Kidney epithelial cell (primary cell): ENCODE measurements at regions not wholly inside any gene's neighbourhood (a gene's known extent, or its start where the extent isn't known, plus 50 kb on each side); places are given as distances from the start of the nearest gene placed in this dataset.

Experiments used
- DNase-seq: peaks from one replicate; pipeline ENCODE4 v3.0.0-alpha.2; 2010; ENCODE audit warnings: low read depth
- H3K27me3 ChIP-seq: 2 replicates; pipeline ENCODE4 v1.6.0; 2011; ENCODE audit warnings: low read length; ENCODE audit not compliant: control insufficient read depth, insufficient read depth
- H3K36me3 ChIP-seq: 2 replicates; pipeline ENCODE4 v1.5.1; 2011; ENCODE audit warnings: low read length; ENCODE audit not compliant: control insufficient read depth, insufficient read depth
- H3K4me3 ChIP-seq: 2 replicates; pipeline ENCODE4 v1.5.1; 2011; ENCODE audit warnings: low read depth, mild to moderate bottlenecking, control low read depth, low read length
- TF ChIP-seq, protein P1 (sequence below): IDR thresholded peaks from 2 replicates; pipeline ENCODE4 v1.5.1; 2011; ENCODE audit warnings: mild to moderate bottlenecking, moderate library complexity, low read length, control low read depth, inconsistent platforms; ENCODE audit not compliant: insufficient read depth, poor library complexity, severe bottlenecking

DNA sequence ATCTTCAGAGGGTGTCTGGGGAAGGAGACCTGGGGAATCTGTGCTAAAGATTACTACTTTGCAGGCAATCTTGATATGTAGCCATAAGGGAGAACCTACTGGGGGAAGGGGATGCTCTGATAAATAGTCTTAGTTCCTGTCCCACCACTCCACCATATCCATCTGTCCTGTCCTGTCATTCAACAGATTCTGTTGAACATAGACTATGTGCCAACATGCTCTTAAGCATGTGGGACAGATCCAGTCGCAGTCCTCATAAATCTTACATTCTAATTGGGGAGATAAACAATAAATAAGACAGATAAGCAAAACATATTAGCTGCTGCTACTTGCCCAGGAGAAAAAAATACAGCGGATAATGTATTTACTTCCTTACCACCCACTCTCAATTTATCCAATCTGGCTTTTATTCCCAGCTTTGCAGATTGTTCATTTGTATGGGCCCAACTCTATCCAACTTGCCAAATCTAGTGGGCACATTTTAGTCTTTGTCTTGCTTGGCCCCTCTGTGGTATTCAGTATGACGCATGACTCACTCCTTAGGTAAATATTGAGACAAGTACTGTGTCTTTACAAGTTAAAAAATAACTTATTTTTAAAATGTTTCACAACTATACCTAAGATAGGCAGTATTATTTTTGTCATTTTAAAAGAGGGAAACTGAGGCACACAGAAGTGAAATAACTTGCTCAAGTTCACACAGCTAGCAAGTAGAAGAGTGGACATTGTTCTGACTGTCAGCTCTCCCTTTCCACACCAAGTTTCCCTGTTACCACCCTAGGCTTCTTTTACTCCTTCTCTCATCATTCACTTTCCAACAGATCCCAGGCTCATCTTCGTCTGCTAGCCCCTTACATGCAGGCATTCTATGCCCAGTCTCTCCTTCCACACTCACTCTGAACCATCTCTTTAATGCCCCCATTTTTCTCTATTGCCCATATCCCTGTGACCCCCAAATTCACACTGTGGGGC lies 133.6 kb upstream of the SESN3 start:
- TF ChIP-seq, protein P1, sequence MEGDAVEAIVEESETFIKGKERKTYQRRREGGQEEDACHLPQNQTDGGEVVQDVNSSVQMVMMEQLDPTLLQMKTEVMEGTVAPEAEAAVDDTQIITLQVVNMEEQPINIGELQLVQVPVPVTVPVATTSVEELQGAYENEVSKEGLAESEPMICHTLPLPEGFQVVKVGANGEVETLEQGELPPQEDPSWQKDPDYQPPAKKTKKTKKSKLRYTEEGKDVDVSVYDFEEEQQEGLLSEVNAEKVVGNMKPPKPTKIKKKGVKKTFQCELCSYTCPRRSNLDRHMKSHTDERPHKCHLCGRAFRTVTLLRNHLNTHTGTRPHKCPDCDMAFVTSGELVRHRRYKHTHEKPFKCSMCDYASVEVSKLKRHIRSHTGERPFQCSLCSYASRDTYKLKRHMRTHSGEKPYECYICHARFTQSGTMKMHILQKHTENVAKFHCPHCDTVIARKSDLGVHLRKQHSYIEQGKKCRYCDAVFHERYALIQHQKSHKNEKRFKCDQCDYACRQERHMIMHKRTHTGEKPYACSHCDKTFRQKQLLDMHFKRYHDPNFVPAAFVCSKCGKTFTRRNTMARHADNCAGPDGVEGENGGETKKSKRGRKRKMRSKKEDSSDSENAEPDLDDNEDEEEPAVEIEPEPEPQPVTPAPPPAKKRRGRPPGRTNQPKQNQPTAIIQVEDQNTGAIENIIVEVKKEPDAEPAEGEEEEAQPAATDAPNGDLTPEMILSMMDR: no peak
- peak; percentile 67 for DNase-seq
- no peak overlapping the region for H3K4me3 ChIP-seq
- H3K36me3 ChIP-seq: no peaks in the 10 kb centered on the region
- no peaks in the 10 kb centered on the region for H3K27me3 ChIP-seq

DNA sequence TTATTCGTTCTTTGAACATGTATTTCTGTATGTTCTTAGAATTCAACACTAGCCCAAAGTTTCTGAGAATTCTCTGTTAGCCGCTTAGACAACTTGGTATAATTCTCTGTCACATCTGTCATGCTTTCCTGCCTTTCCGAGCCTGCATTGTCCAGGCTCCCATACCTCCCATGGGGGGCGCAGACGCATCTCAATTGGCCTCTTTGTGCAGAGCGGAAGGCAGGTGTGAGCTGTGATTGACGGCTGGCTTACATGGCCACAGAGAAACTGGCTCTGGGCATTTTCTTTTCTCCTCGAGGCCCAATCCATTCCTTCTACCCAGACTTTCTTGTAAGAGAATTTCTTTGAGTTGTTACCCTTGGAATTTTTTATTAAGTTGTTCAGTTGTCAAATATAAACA lies 132.7 kb upstream of the SESN3 start:
- H3K36me3 ChIP-seq: no peaks in the 10 kb centered on the region
- H3K4me3 ChIP-seq: no peak overlapping the region
- TF ChIP-seq, protein P1: no peak
- no peaks in the 10 kb centered on the region for H3K27me3 ChIP-seq
- no peak for DNase-seq

DNA sequence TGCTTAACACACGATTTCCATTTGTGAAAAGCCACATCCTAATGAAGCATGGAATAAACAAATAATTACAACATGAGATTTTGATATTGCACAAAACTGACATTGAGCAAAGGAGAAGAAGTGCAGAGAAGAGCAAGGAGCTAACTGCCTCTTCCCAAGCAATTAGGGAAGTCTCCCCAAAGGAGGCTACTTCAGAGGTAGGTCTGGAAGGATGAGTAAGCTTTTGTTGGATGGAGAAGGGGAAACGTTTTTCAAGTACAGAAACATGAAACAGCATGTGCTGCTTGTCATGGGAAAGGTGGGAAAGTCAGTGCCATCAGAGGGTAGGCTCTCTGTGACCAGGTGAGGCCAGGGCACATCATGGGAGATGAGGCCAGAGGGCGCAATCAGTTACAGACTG lies 132.2 kb upstream of the SESN3 start:
- no peaks in the 10 kb centered on the region for H3K27me3 ChIP-seq
- no peak overlapping the region for H3K4me3 ChIP-seq
- TF ChIP-seq, protein P1: no peak
- no peak for DNase-seq
- H3K36me3 ChIP-seq: no peaks in the 10 kb centered on the region

DNA sequence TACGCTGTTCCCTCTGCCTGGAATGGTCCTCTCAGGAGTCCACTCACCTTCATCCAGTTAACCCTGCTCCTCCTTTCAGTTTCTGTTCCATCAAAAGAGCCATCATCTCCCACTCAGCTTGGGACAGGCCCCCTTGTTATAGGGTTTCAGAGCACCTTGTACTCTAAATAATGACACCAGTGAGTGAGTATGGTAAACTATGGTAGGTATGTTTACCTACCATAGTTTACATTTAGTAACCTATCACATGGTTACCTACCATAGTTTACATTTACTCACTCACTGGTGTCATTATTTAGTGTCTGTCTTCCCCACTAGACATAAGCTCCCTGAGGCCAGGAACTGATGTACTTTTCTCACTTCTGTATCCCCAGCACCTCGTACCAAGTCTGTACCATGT lies 130.2 kb upstream of the SESN3 start:
- Histone ChIP-seq H3K36me3 (no peaks in the 10 kb centered on the region), H3K27me3 (no peaks in the 10 kb centered on the region), H3K4me3 (no peak overlapping the region)
- TF ChIP-seq, protein P1: no peak
- DNase-seq: no peak

DNA sequence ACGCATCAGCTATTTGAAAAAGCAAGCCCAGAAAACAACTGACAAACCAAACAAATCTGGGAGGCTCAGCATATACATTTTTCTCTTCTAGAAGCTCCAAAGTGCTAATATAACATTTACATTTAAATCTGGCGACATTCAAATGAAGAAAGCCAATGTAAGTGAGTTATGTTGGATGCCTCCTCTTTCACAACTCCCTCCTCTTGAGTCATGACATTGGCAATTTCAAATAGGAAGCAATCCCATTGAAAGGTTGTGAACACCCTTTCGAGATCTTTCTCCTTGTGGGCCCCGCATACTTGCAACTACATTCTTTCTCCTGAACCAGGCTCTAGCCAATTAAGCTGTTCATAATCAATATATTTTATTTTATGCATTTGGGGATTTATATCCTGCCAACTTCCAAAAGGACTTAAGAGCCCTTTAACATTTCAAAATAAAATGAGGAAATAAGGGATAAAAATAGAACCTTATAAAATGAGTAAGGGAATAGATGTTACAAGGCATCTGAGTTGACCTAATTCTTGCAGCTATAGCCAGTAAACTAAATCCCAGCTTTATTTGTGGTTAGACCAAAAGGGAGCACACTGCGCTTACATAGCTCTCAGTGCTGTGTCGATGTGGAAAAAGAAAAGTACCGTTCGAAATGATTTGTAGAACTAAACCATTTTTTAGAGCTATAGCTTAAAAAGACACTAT lies 129.5 kb upstream of the SESN3 start:
- TF ChIP-seq, protein P1: no peak
- Histone ChIP-seq H3K27me3 (no peaks in the 10 kb centered on the region), H3K4me3 (no peak overlapping the region), H3K36me3 (no peaks in the 10 kb centered on the region)
- no peak for DNase-seq

DNA sequence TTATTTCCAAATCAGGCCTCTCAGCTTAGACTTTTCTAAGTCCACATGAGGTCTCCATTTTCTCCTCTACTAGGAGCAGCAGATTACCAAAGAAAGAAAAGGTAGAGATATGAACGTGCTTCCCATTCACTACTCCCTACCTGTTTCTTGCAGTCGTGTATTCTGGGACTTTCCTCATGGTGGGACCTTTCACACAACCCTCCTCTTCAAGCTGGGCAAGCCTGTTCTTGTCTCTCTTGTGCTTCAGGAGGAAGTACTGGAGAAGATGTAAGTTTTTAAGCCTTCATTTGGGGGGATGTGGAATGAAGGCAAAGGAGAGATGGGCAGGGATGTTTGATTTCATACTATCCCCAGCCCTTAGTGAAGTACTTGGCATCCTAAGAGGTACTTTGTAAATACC lies 128.8 kb upstream of the SESN3 start:
- H3K4me3 ChIP-seq: no peak overlapping the region
- H3K27me3 ChIP-seq: no peaks in the 10 kb centered on the region
- TF ChIP-seq, protein P1: no peak
- DNase-seq: no peak
- H3K36me3 ChIP-seq: no peaks in the 10 kb centered on the region
